Breast epithelium (tissue), 3 donors: ENCODE measurements at regions not wholly inside any gene's neighbourhood (a gene's known extent, or its start where the extent isn't known, plus 50 kb on each side); places are given as distances from the start of the nearest gene placed in this dataset.

Experiments
- CTCF ChIP-seq, 3 donors: fragments of 450-650 bp; IDR thresholded peaks; one replicate each; pipeline ENCODE4 v1.5.1; 2016 to 2017; ENCODE audit warnings: antibody characterized with exemption in 3 of 3, mild to moderate bottlenecking in 3 of 3, moderate library complexity in 3 of 3
- POLR2A ChIP-seq: fragments of 450-650 bp; IDR thresholded peaks from one replicate; pipeline ENCODE4 v1.6.1; 2016; ENCODE audit warnings: antibody characterized with exemption, mild to moderate bottlenecking, moderate library complexity

- TF ChIP-seq CTCF (IDR thresholded peaks at IDR 0.05), result no peak
- TF ChIP-seq POLR2A, result no peak
Observed at GRCh38 chr9:86577420-86578333, 223.5 kb upstream of the TUT7 start.
